SK-N-SH (cell line): ENCODE measurements at regions not wholly inside any gene's neighbourhood (a gene's known extent, or its start where the extent isn't known, plus 50 kb on each side); places are given as distances from the start of the nearest gene placed in this dataset.

Experiments used
- CTCF ChIP-seq: fragments of 200-600 bp; sonication (generic); IDR thresholded peaks from 2 replicates; pipeline ENCODE4 v1.6.1; 2017; ENCODE audit warnings: antibody characterized with exemption, mild to moderate bottlenecking, moderate library complexity
- GABPA ChIP-seq: IDR thresholded peaks from 2 replicates; pipeline ENCODE4 v1.4.0; 2012; ENCODE audit warnings: low read depth, mild to moderate bottlenecking
- JUND ChIP-seq: IDR thresholded peaks from 2 replicates; pipeline ENCODE4 v1.4.0; 2012
- MAX ChIP-seq: IDR thresholded peaks from 2 replicates; pipeline ENCODE4 v1.4.0; 2012; ENCODE audit warnings: low read depth
- NFIC ChIP-seq: IDR thresholded peaks from 2 replicates; pipeline ENCODE4 v1.4.0; 2012; ENCODE audit warnings: borderline replicate concordance
- POLR2AphosphoS5 ChIP-seq: IDR thresholded peaks from 2 replicates; pipeline ENCODE4 v1.6.1; 2012; ENCODE audit warnings: low read depth, low read length
- RAD21 ChIP-seq: IDR thresholded peaks from 2 replicates; pipeline ENCODE4 v1.6.1; 2012; ENCODE audit warnings: mild to moderate bottlenecking, low read length
- REST ChIP-seq: IDR thresholded peaks from 2 replicates; pipeline ENCODE4 v1.6.1; 2012; ENCODE audit warnings: mild to moderate bottlenecking, low read depth, low read length, moderate library complexity
- TCF12 ChIP-seq: IDR thresholded peaks from 2 replicates; pipeline ENCODE4 v1.4.0; 2012

GRCh38 chr5:54398191-54398590, 57.3 kb upstream of the HSPB3 start:
- TF ChIP-seq GABPA, result no peak
- no peak for TF ChIP-seq MAX
- TF ChIP-seq TCF12, result no peak
- TF ChIP-seq JUND, result no peak
- TF ChIP-seq NFIC, result no peak
- no peak for TF ChIP-seq CTCF
- TF ChIP-seq RAD21, result no peak
- TF ChIP-seq POLR2AphosphoS5, result no peak
- TF ChIP-seq REST, result no peak
